GM23338 (cell line): ENCODE measurements at regions not wholly inside any gene's neighbourhood (a gene's known extent, or its start where the extent isn't known, plus 50 kb on each side); places are given as distances from the start of the nearest gene placed in this dataset.
A peak's percentile ranks its signal among the peaks of the same experiment; 100 is the strongest.

Source experiments
- ATAC-seq: fragments of 200-7000 bp; cut with Tn5 transposase; 3 replicates; pipeline ENCODE4 v1.9.1; 2020
- DNase-seq: peaks from one replicate; pipeline ENCODE4 v3.0.0-alpha.2; 2015; ENCODE audit warnings: low spot score
- H2AFZ ChIP-seq: fragments of 200-600 bp; sonication (generic); 2 replicates; pipeline ENCODE4 v1.8.0; 2016; ENCODE audit warnings: antibody characterized with exemption, mild to moderate bottlenecking, moderate library complexity
- H3F3A ChIP-seq: fragments of 200-600 bp; sonication (generic); replicated peaks from 2 replicates; pipeline ENCODE4 v1.8.0; 2017; ENCODE audit warnings: antibody characterized with exemption, mixed run types, low read depth
- H3K27ac ChIP-seq: fragments of 200-600 bp; sonication (generic); 2 replicates; pipeline ENCODE4 v1.6.1; 2016; ENCODE audit warnings: low read depth
- H3K27me3 ChIP-seq: fragments of 200-600 bp; sonication (generic); 2 replicates; pipeline ENCODE4 v1.8.0; 2016; ENCODE audit warnings: mild to moderate bottlenecking, mixed run types, moderate library complexity; ENCODE audit not compliant: insufficient read depth
- H3K36me3 ChIP-seq: fragments of 200-600 bp; sonication (generic); 2 replicates; pipeline ENCODE4 v1.8.0; 2016; ENCODE audit warnings: mild to moderate bottlenecking; ENCODE audit not compliant: insufficient read depth
- H3K4me1 ChIP-seq: fragments of 200-600 bp; sonication (generic); 2 replicates; pipeline ENCODE4 v1.8.0; 2016; ENCODE audit warnings: mild to moderate bottlenecking, moderate library complexity; ENCODE audit not compliant: insufficient read depth
- H3K4me2 ChIP-seq: fragments of 200-600 bp; sonication (generic); 2 replicates; pipeline ENCODE4 v1.7.1; 2017; ENCODE audit warnings: mixed run types
- H3K4me3 ChIP-seq: fragments of 200-600 bp; sonication (generic); 2 replicates; pipeline ENCODE4 v1.6.1; 2016; ENCODE audit warnings: mixed run types
- H3K79me2 ChIP-seq: fragments of 200-600 bp; sonication (generic); replicated peaks from 2 replicates; pipeline ENCODE4 v1.8.0; 2017; ENCODE audit warnings: mild to moderate bottlenecking; ENCODE audit not compliant: insufficient read depth
- H3K9me2 ChIP-seq: fragments of 200-600 bp; sonication (generic); 2 replicates; pipeline ENCODE4 v1.8.0; 2017; ENCODE audit not compliant: insufficient read depth
- H4K20me1 ChIP-seq: fragments of 200-600 bp; sonication (generic); replicated peaks from 2 replicates; pipeline ENCODE4 v1.8.0; 2017; ENCODE audit warnings: mild to moderate bottlenecking; ENCODE audit not compliant: insufficient read depth
- H3K27ac Mint-ChIP-seq: 2 replicates; pipeline ENCODE4 v1.8.0; 2020; ENCODE audit warnings: inconsistent platforms, mild to moderate bottlenecking, moderate library complexity, mixed read lengths
- H3K27me3 Mint-ChIP-seq: 3 replicates; pipeline ENCODE4 v1.8.0; 2022; ENCODE audit warnings: low read depth, mild to moderate bottlenecking, moderate library complexity, mixed read lengths, inconsistent platforms; ENCODE audit not compliant: insufficient read depth, poor library complexity
- H3K36me3 Mint-ChIP-seq: 3 replicates; pipeline ENCODE4 v1.8.0; 2021; ENCODE audit warnings: low read depth, mild to moderate bottlenecking, inconsistent platforms, moderate library complexity, mixed read lengths
- H3K4me1 Mint-ChIP-seq: 3 replicates; pipeline ENCODE4 v1.8.0; 2020; ENCODE audit warnings: mild to moderate bottlenecking, inconsistent platforms, mixed read lengths
- H3K4me3 Mint-ChIP-seq: 3 replicates; pipeline ENCODE4 v1.8.0; 2021; ENCODE audit warnings: moderate library complexity, mild to moderate bottlenecking, inconsistent platforms, mixed read lengths
- H3K9me3 Mint-ChIP-seq: 3 replicates; pipeline ENCODE4 v1.8.0; 2020; ENCODE audit warnings: moderate library complexity, mild to moderate bottlenecking, inconsistent platforms, mixed read lengths
- CREB1 ChIP-seq: fragments of 250-450 bp; sonication (Bioruptor Pico); IDR thresholded peaks from 2 replicates; pipeline ENCODE4 v1.5.0; 2020; ENCODE audit warnings: low read depth, mild to moderate bottlenecking, moderate library complexity
- ETS1 ChIP-seq: IDR thresholded peaks from 2 replicates; pipeline ENCODE4 v1.6.1; 2016; ENCODE audit warnings: antibody characterized with exemption
- EZH2phosphoT487 ChIP-seq: fragments of 200-600 bp; sonication (generic); IDR thresholded peaks from one replicate; pipeline ENCODE4 v1.8.1; 2018; ENCODE audit warnings: antibody characterized with exemption; ENCODE audit not compliant: unreplicated experiment
- JUNB ChIP-seq: IDR thresholded peaks from one replicate; pipeline ENCODE4 v1.6.1; 2016; ENCODE audit warnings: antibody characterized with exemption; ENCODE audit not compliant: unreplicated experiment
- NANOG ChIP-seq: IDR thresholded peaks from 2 replicates; pipeline ENCODE4 v1.6.1; 2016; ENCODE audit warnings: antibody characterized with exemption, borderline replicate concordance
- POLR2AphosphoS5 ChIP-seq: IDR thresholded peaks from 2 replicates; pipeline ENCODE4 v1.6.1; 2016; ENCODE audit warnings: antibody characterized with exemption, low read depth
- REST ChIP-seq: IDR thresholded peaks from one replicate; pipeline ENCODE4 v1.6.1; 2018; ENCODE audit warnings: antibody characterized with exemption; ENCODE audit not compliant: unreplicated experiment
- STAT1 ChIP-seq: IDR thresholded peaks from one replicate; pipeline ENCODE4 v1.6.1; 2016; ENCODE audit warnings: antibody characterized with exemption; ENCODE audit not compliant: unreplicated experiment
- ZNF114 ChIP-seq: fragments of 250-450 bp; sonication (Bioruptor Pico); IDR thresholded peaks from 2 replicates; pipeline ENCODE4 v1.5.0; 2020; ENCODE audit warnings: mild to moderate bottlenecking, moderate library complexity
- ZNF331 ChIP-seq: fragments of 250-450 bp; sonication (Bioruptor Pico); IDR thresholded peaks from 2 replicates; pipeline ENCODE4 v1.5.0; 2020; ENCODE audit warnings: low read depth, mild to moderate bottlenecking, moderate library complexity

DNA sequence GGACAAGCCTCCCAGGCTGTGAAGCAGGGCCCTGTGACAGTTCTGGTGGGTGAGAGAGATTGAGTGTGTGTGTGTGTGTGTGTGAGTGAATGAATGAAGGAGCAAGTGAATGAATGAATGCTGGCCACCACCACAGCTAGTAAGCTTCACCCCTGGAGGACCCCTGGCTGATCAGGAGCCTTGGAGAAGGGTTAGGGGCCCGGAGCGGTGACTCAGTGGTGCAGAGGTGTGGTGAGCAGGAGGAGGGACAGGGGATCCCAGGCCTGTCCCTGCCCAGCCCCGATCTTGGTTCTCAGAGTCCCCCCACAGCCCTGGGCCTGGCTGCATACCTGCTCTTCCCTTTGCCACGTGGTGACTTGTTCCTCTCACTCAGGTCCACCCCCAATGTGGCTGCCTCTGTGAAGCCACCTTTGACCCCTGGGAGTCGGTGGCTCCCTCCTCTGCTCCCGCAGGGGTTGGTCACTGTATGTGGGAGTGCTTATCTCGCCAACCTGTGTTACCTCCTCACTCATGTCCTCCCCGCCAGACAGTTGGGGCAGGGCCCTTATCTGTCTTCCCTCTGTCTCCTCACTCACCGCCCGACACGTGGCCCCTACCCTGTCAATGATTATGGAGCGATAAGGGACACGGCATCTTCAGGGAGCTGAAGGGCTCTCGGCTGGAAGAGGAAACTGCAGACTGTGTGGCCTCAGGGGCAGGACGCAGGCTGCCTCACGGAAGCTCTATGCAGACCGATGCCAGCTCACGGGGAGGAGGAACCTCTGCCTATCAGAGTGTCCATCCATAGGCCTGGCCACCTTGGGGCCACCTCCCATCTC is 99.9 kb upstream of the PITX1 start:
- Mint-ChIP-seq H3K4me3 (no peak overlapping the region), H3K27ac (peak overlapping the region; percentile 54; the same call in 1 of the 2 replicates), H3K27me3 (peaks cover 12% of the 10 kb centered on the region), H3K9me3 (no peaks in the 10 kb centered on the region), H3K4me1 (no peaks in the 10 kb centered on the region), H3K36me3 (no peaks in the 10 kb centered on the region)
- H3K79me2 ChIP-seq = no peaks in the 10 kb centered on the region
- H3F3A ChIP-seq = no peaks in the 10 kb centered on the region
- no peaks in the 10 kb centered on the region for H3K9me2 ChIP-seq
- DNase-seq (no peak), ATAC-seq (no peak)
- H3K27ac ChIP-seq = no peak overlapping the region
- no peaks in the 10 kb centered on the region for H3K36me3 ChIP-seq
- H3K27me3 ChIP-seq = no peaks in the 10 kb centered on the region
- H3K4me2 ChIP-seq = no peak overlapping the region
- no peak overlapping the region for H3K4me3 ChIP-seq
- no peaks in the 10 kb centered on the region for H3K4me1 ChIP-seq
- H2AFZ ChIP-seq = no peak overlapping the region
- no peak for TF ChIP-seq NANOG
- no peak for TF ChIP-seq ZNF114
- no peak for TF ChIP-seq CREB1 (CRISPR knock-in tag)
- no peak for TF ChIP-seq ZNF331 (CRISPR knock-in tag)
- TF ChIP-seq EZH2phosphoT487 = no peak
- H4K20me1 ChIP-seq = no peaks in the 10 kb centered on the region

- H4K20me1 ChIP-seq = no peaks in the 10 kb centered on the region
- H3K36me3 ChIP-seq = no peaks in the 10 kb centered on the region
- no peaks in the 10 kb centered on the region for H3K4me1 ChIP-seq
- DNase-seq (no peak), ATAC-seq (no peak)
- no peaks in the 10 kb centered on the region for H3K79me2 ChIP-seq
- H3K4me2 ChIP-seq = no peak overlapping the region
- no peak overlapping the region for H3K27ac Mint-ChIP-seq
- H3K4me3 ChIP-seq = no peak overlapping the region
- H3K27ac ChIP-seq = no peak overlapping the region
- H3K36me3 Mint-ChIP-seq = no peaks in the 10 kb centered on the region
- H3K27me3 ChIP-seq = no peaks in the 10 kb centered on the region
- no peak overlapping the region for H2AFZ ChIP-seq
- no peaks in the 10 kb centered on the region for H3K9me3 Mint-ChIP-seq
- no peaks in the 10 kb centered on the region for H3F3A ChIP-seq
- H3K27me3 Mint-ChIP-seq = peaks cover 9% of the 10 kb centered on the region
- H3K9me2 ChIP-seq = no peaks in the 10 kb centered on the region
- no peaks in the 10 kb centered on the region for H3K4me1 Mint-ChIP-seq
- H3K4me3 Mint-ChIP-seq = no peak overlapping the region
- TF ChIP-seq REST = no peak
- no peak for TF ChIP-seq ZNF114
- TF ChIP-seq NANOG = no peak
- TF ChIP-seq JUNB = no peak
- TF ChIP-seq ZNF331 (CRISPR knock-in tag) = no peak
- TF ChIP-seq CREB1 (CRISPR knock-in tag) = no peak
- TF ChIP-seq EZH2phosphoT487 = no peak
- TF ChIP-seq ETS1 = no peak
- TF ChIP-seq STAT1 = no peak
- TF ChIP-seq POLR2AphosphoS5 = no peak
These were observed 99.2 kb upstream of the PITX1 start for GRCh38 chr5:135133181-135133580.
